Spleen (tissue), 11 donors: ENCODE measurements at regions not wholly inside any gene's neighbourhood (a gene's known extent, or its start where the extent isn't known, plus 50 kb on each side); places are given as distances from the start of the nearest gene placed in this dataset.

Experiments
- DNase-seq: peaks from one replicate; pipeline ENCODE4 v3.0.0-alpha.2; 2020
- H3K27ac ChIP-seq, 8 donors: fragments of 200-600 bp; sonication (generic) in 7 of 8; 1 replicate in 4 of 8; 2 replicates in 4 of 8; pipeline versions ENCODE4 v1.5.0 to v1.8.0; 2016 to 2021; ENCODE audit warnings: inconsistent platforms in 4 of 8, mild to moderate bottlenecking in 4 of 8, moderate library complexity in 1 of 8
- H3K27me3 ChIP-seq, 7 donors: fragments of 200-600 bp; sonication (generic) in 6 of 7; replicated peaks in 1 of 7; 1 replicate in 4 of 7; 2 replicates in 3 of 7; pipeline versions ENCODE4 v1.5.0 to v1.8.0; 2016 to 2021; ENCODE audit warnings: inconsistent platforms in 3 of 7, mild to moderate bottlenecking in 1 of 7
- H3K36me3 ChIP-seq, 6 donors: fragments of 200-600 bp; sonication (generic) in 5 of 6; 1 replicate in 4 of 6; 2 replicates in 2 of 6; pipeline versions ENCODE4 v1.5.0 to v1.8.0; 2016 to 2021; ENCODE audit warnings: inconsistent platforms in 2 of 6
- H3K4me1 ChIP-seq, 6 donors: fragments of 200-600 bp; sonication (generic) in 5 of 6; 1 replicate in 3 of 6; 2 replicates in 3 of 6; pipeline versions ENCODE4 v1.5.0 to v1.8.0; 2016 to 2021; ENCODE audit warnings: inconsistent platforms in 3 of 6
- H3K4me3 ChIP-seq, 8 donors: fragments of 200-600 bp; sonication (generic) in 7 of 8; 1 replicate in 4 of 8; 2 replicates in 4 of 8; pipeline versions ENCODE4 v1.5.0 to v1.8.0; 2016 to 2021; ENCODE audit warnings: inconsistent platforms in 4 of 8, mild to moderate bottlenecking in 4 of 8, moderate library complexity in 2 of 8
- H3K9me3 ChIP-seq, 8 donors: fragments of 200-600 bp; sonication (generic) in 7 of 8; 1 replicate in 4 of 8; 2 replicates in 4 of 8; pipeline versions ENCODE4 v1.5.0 to v1.8.0; 2016 to 2021; ENCODE audit warnings: inconsistent platforms in 4 of 8
- POLR2A ChIP-seq, 3 donors: fragments of 450-650 bp; IDR thresholded peaks; one replicate each; pipeline ENCODE4 v1.5.1; 2017; ENCODE audit warnings: antibody characterized with exemption in 3 of 3, mild to moderate bottlenecking in 1 of 3
- POLR2AphosphoS5 ChIP-seq, 3 donors: sonication (generic); formaldehyde crosslinking; IDR thresholded peaks; one replicate each; pipeline ENCODE4 v1.5.1; 2017; ENCODE audit warnings: antibody characterized with exemption in 3 of 3
- WGBS, 5 donors: extraction: QIAGEN DNeasy Blood & Tissue Kit in 3 of 5; methylation state at CpG; one replicate each; pipeline versions ENCODE4 v1.1.5 to v1.1.7; 2013 to 2018; 5-methylcytosine and 5-hydroxymethylcytosine counted together
- intact Hi-C: fragments of 100-400 bp; cut with DNase I; formaldehyde crosslinking; loops from one replicate; pipeline ENCODE4 v1.15.0; 2023; ENCODE audit warnings: low total_unique reads
- TF ChIP-seq, protein P1 (sequence below), 11 experiments: fragments of 200-600 bp in 7 of 11; fragments of 450-650 bp in 4 of 11; sonication (generic) in 4 of 11; IDR thresholded peaks in 8 of 11; conservative IDR thresholded peaks in 3 of 11; 1 replicate in 7 of 11; 2 replicates in 4 of 11; pipeline versions ENCODE4 v1.4.0 to v1.8.0; 2016 to 2021; ENCODE audit warnings: antibody characterized with exemption in 11 of 11, inconsistent platforms in 4 of 11, mild to moderate bottlenecking in 1 of 11
- donor health status: healthy with polysubstance abuse.
- donor health status: DM: no; HTN: no; CAD: no; lungs with moderate emphysema.
- donor health status: DM: no; HTN: no; CAD: no.
- donor health status: Bipolar disorder and iron deficiency.
- donor health status: healthy.
- donor health status: DM: no; HTN: no; CAD: no.
- donor health status: DM: yes; HTN: yes; CAD: no.

DNA sequence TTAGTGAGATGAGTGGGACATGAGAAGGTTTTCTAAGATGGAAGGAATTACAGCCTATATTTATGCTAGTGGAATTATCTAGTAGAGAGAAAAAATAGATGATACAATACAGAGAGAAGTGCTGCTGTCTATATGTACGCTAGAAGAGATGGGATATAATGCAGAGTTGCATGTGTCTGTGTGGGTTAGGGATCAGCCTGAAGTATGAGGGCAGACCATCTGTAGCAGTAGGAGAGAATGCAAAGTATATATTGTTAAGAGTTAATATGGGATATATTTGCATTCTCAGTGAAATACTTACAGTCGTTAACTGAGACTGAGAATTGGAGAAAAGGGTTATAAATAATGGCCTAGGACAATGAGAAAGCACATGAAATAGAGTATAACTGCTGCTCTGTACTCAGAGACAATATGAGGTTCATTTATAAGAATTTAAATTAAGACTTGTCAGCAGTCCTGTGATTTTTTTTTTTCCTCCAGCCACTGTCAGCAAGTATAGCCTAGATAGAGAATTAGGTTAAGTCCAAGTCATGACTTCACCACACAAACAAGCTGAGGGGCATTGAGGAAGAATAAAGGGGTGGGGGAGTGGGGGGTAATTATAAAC, 77.8 kb downstream of the SLITRK1 start:
- intact Hi-C loops: no loop called here
- Histone ChIP-seq H3K36me3 (no peaks in the 10 kb centered on the region), H3K27ac (no peak overlapping the region), H3K27me3 (no peaks in the 10 kb centered on the region), H3K9me3 (no peaks in the 10 kb centered on the region), H3K4me1 (no peaks in the 10 kb centered on the region), H3K4me3 (no peak overlapping the region)
- TF ChIP-seq, protein P1, sequence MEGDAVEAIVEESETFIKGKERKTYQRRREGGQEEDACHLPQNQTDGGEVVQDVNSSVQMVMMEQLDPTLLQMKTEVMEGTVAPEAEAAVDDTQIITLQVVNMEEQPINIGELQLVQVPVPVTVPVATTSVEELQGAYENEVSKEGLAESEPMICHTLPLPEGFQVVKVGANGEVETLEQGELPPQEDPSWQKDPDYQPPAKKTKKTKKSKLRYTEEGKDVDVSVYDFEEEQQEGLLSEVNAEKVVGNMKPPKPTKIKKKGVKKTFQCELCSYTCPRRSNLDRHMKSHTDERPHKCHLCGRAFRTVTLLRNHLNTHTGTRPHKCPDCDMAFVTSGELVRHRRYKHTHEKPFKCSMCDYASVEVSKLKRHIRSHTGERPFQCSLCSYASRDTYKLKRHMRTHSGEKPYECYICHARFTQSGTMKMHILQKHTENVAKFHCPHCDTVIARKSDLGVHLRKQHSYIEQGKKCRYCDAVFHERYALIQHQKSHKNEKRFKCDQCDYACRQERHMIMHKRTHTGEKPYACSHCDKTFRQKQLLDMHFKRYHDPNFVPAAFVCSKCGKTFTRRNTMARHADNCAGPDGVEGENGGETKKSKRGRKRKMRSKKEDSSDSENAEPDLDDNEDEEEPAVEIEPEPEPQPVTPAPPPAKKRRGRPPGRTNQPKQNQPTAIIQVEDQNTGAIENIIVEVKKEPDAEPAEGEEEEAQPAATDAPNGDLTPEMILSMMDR (IDR thresholded peaks at IDR 0.05 in 8 of 11, conservative IDR thresholded peaks at IDR 0.05 in 3 of 11): no peak
- TF ChIP-seq POLR2A (IDR thresholded peaks at IDR 0.05) (no peak), POLR2AphosphoS5 (IDR thresholded peaks at IDR 0.05) (no peak)
- 77 to 89% (median 87%) methylated on average over 2 of the region's 2 CpGs for WGBS, 5 donors
- no peak for DNase-seq

DNA sequence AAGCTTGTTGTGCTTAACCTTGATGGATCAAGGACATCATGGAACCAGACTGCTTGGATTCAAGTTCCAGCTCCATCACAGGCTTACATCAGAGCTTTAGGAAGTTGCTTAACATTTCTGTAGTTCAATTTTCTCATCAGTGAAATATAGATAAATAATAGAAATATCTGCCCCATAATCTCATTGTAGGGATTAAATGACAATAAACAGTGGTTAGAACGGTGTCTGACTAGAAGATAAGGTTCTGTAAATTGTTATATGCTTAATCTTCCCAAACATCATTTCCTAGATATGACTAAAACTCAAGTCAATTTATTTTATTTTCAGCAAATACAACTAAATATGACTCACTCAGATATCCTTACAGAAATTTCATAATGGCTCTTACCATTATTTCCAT, 83.5 kb downstream of the SLITRK1 start:
- Histone ChIP-seq H3K4me3 (no peak overlapping the region), H3K9me3 (peaks cover 0 to 8% (median 0%) of the 10 kb centered on the region in 8 donors), H3K4me1 (no peaks in the 10 kb centered on the region), H3K27ac (no peak overlapping the region), H3K27me3 (no peaks in the 10 kb centered on the region), H3K36me3 (no peaks in the 10 kb centered on the region)
- DNase-seq: no peak
- no peak for TF ChIP-seq POLR2A (IDR thresholded peaks at IDR 0.05)
- TF ChIP-seq POLR2AphosphoS5 (IDR thresholded peaks at IDR 0.05): no peak
- TF ChIP-seq, protein P1 (IDR thresholded peaks at IDR 0.05 in 8 of 11, conservative IDR thresholded peaks at IDR 0.05 in 3 of 11): no peak
- 48 to 82% (median 74%) methylated on average over 1 of the region's 1 CpG for WGBS, 5 donors
- intact Hi-C loops: no loop called here

DNA sequence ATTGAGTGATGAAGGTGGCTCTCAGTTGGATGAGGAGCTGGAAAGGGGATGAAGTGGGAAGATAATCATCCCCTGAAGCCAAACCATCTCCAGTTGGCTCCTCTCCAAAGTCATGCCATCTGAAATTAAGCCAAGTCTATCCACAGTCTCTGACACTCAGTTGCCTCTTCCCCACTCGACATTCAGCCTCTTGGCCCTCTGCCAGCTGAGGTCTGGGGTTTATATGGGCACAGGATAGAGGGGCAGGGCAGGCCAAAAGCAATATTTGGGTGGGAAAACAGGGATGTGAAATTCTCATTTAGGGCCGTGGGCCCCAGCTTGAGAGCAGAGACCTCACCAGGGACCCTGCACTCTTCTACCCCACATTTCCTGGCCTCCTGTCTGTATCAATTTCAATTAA, 85.9 kb downstream of the SLITRK1 start:
- Histone ChIP-seq H3K4me3 (no peak overlapping the region), H3K36me3 (no peaks in the 10 kb centered on the region), H3K27me3 (no peaks in the 10 kb centered on the region), H3K27ac (no peak overlapping the region), H3K4me1 (no peaks in the 10 kb centered on the region), H3K9me3 (peaks cover 0 to 8% (median 0%) of the 10 kb centered on the region in 8 donors)
- 56 to 68% (median 62%) methylated on average over 2 of the region's 2 CpGs for WGBS, 5 donors
- intact Hi-C loops: no loop called here
- no peak for TF ChIP-seq POLR2AphosphoS5 (IDR thresholded peaks at IDR 0.05)
- TF ChIP-seq POLR2A (IDR thresholded peaks at IDR 0.05): no peak
- TF ChIP-seq, protein P1 (IDR thresholded peaks at IDR 0.05 in 8 of 11, conservative IDR thresholded peaks at IDR 0.05 in 3 of 11): no peak
- no peak for DNase-seq

DNA sequence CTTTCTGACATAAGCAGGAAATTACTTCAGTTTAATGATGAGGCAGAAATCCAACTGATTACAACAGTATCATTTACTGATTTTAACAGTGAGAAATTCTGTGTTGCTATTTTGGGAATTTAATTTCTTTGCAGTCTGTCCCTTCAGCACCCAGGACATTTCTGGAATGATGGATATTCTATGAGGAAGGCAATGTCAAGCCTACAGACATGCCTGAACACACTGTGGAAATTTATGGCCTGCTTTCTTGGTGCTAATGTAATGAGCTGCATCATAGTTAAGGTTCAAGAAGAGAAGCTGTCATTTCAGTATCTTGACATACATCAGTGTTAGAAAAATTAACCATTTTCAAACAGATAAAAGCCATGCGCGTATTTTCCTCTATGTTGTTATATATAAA, 87.7 kb downstream of the SLITRK1 start:
- TF ChIP-seq POLR2AphosphoS5 (IDR thresholded peaks at IDR 0.05) (no peak), POLR2A (IDR thresholded peaks at IDR 0.05) (no peak)
- TF ChIP-seq, protein P1 (IDR thresholded peaks at IDR 0.05 in 8 of 11, conservative IDR thresholded peaks at IDR 0.05 in 3 of 11): no peak
- Histone ChIP-seq H3K36me3 (no peaks in the 10 kb centered on the region), H3K27me3 (no peaks in the 10 kb centered on the region), H3K27ac (no peak overlapping the region), H3K9me3 (peaks cover 0 to 8% (median 0%) of the 10 kb centered on the region in 8 donors), H3K4me1 (no peaks in the 10 kb centered on the region), H3K4me3 (no peak overlapping the region)
- WGBS, 5 donors: 94 to 99% (median 97%) methylated on average over 2 of the region's 2 CpGs
- no peak for DNase-seq
- intact Hi-C loops: no loop called here
